Breast epithelium (tissue), 3 donors: ENCODE measurements at regions not wholly inside any gene's neighbourhood (a gene's known extent, or its start where the extent isn't known, plus 50 kb on each side); places are given as distances from the start of the nearest gene placed in this dataset.
"Not testable (repeated sequence)": the region's sequence is repeated elsewhere in the genome, so short reads cannot be mapped to it uniquely, and the experiment has no call there.

ENCODE experiments used
- POLR2A ChIP-seq: fragments of 450-650 bp; IDR thresholded peaks from one replicate; pipeline ENCODE4 v1.6.1; 2016; ENCODE audit warnings: antibody characterized with exemption, mild to moderate bottlenecking, moderate library complexity
- POLR2AphosphoS5 ChIP-seq, 3 donors: sonication (generic); formaldehyde crosslinking; IDR thresholded peaks; one replicate each; pipeline ENCODE4 v1.6.1; 2017; ENCODE audit warnings: antibody characterized with exemption in 3 of 3
- TF ChIP-seq, protein P1 (sequence below), 3 donors: fragments of 450-650 bp; IDR thresholded peaks; one replicate each; pipeline ENCODE4 v1.5.1; 2016 to 2017; ENCODE audit warnings: antibody characterized with exemption in 3 of 3, mild to moderate bottlenecking in 3 of 3, moderate library complexity in 3 of 3

DNA sequence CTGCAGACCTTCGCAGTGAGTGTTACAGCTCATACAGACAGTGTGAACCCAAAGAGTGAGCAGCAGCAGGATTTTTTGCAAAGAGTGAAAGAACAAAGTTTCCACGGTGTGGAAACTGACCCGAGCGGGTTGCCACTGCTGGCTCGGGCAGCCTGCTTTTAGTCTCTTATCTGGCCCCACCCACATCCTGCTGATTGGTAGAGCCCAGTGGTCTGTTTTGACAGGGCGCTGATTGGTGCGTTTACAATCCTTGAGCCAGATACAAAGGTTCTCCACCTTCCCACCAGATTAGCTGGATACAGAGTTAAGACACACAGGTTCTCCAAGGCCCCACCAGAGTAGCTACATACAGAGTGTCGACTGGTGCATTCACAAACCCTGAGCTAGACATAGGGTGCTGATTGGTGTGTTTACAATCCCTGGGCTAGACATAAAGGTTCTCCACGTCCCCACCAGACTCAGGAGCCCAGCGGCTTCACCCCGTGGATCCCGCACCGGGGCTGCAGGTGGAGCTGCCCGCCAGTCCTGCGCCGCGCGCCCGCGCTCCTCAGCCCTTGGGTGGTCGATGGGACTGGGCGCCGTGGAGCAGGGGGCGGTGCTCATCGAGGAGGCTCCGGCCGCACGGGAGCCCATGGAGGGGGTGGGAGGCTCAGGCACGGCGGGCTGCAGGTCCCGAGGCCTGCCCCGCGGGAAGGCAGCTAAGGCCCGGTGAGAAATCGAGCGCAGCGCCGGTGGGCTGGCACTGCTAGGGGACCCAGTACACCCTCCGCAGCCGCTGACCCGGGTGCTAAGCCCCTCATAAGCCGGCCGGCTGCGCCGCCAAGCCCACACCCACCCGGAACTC lies 102.8 kb upstream of the KMT2C start:
- TF ChIP-seq, protein P1, sequence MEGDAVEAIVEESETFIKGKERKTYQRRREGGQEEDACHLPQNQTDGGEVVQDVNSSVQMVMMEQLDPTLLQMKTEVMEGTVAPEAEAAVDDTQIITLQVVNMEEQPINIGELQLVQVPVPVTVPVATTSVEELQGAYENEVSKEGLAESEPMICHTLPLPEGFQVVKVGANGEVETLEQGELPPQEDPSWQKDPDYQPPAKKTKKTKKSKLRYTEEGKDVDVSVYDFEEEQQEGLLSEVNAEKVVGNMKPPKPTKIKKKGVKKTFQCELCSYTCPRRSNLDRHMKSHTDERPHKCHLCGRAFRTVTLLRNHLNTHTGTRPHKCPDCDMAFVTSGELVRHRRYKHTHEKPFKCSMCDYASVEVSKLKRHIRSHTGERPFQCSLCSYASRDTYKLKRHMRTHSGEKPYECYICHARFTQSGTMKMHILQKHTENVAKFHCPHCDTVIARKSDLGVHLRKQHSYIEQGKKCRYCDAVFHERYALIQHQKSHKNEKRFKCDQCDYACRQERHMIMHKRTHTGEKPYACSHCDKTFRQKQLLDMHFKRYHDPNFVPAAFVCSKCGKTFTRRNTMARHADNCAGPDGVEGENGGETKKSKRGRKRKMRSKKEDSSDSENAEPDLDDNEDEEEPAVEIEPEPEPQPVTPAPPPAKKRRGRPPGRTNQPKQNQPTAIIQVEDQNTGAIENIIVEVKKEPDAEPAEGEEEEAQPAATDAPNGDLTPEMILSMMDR (IDR thresholded peaks at IDR 0.05) = not testable (repeated sequence)
- TF ChIP-seq POLR2A; POLR2AphosphoS5 (IDR thresholded peaks at IDR 0.05): not testable (repeated sequence)
